NB4 (cell line): ENCODE measurements at regions not wholly inside any gene's neighbourhood (a gene's known extent, or its start where the extent isn't known, plus 50 kb on each side); places are given as distances from the start of the nearest gene placed in this dataset.

ENCODE experiments used
- MYC ChIP-seq: IDR thresholded peaks from 2 replicates; pipeline ENCODE4 v1.6.1; 2011; ENCODE audit warnings: low read depth, low read length
- POLR2A ChIP-seq: IDR thresholded peaks from 2 replicates; pipeline ENCODE4 v1.6.1; 2011; ENCODE audit warnings: mild to moderate bottlenecking; ENCODE audit not compliant: insufficient read length; ENCODE audit errors: extremely low read depth
- TF ChIP-seq, protein P1 (sequence below): IDR thresholded peaks from one replicate; pipeline ENCODE4 v1.5.1; 2012; ENCODE audit warnings: low read depth, low read length
- TF ChIP-seq, protein P2 (sequence below): IDR thresholded peaks from 2 replicates; pipeline ENCODE4 v1.6.1; 2011; ENCODE audit warnings: low read depth, low read length

DNA sequence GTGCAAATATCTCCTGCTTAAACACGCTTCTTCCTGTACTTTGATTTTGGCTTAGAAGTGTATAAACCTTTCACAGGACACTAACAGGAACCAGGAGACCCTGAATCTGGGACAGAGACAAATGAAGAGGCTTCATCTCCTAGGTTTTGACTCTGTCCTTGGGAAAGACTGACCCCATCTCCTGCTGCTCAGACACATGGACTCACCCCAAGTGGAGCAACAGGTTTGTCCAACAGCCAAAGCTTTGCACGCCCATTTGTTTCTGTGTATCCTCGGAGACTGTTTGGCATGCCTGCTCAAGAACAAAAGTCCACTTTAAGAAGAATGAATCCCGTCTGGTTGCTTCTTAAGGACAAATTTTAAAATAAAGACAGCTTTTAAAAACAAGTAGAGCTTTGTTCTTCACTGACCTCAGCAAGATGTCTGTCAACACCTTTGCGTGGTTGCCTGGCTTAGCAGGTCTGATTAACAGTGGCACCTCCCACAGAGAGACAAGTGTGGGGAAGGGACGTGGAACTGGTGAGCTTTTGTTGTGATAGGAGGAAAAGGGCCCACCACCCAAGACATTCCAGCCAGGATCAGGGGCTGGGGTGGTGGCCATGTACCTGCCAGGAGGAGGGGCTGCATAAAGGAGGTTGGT lies 202.6 kb downstream of the SOD2 start:
- TF ChIP-seq, protein P1, sequence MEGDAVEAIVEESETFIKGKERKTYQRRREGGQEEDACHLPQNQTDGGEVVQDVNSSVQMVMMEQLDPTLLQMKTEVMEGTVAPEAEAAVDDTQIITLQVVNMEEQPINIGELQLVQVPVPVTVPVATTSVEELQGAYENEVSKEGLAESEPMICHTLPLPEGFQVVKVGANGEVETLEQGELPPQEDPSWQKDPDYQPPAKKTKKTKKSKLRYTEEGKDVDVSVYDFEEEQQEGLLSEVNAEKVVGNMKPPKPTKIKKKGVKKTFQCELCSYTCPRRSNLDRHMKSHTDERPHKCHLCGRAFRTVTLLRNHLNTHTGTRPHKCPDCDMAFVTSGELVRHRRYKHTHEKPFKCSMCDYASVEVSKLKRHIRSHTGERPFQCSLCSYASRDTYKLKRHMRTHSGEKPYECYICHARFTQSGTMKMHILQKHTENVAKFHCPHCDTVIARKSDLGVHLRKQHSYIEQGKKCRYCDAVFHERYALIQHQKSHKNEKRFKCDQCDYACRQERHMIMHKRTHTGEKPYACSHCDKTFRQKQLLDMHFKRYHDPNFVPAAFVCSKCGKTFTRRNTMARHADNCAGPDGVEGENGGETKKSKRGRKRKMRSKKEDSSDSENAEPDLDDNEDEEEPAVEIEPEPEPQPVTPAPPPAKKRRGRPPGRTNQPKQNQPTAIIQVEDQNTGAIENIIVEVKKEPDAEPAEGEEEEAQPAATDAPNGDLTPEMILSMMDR: no peak
- TF ChIP-seq POLR2A: no peak
- TF ChIP-seq MYC: no peak
- TF ChIP-seq, protein P2, sequence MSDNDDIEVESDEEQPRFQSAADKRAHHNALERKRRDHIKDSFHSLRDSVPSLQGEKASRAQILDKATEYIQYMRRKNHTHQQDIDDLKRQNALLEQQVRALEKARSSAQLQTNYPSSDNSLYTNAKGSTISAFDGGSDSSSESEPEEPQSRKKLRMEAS: no peak
